ENCODE measurements at regions not wholly inside any gene's neighbourhood (a gene's known extent, or its start where the extent isn't known, plus 50 kb on each side); places are given as distances from the start of the nearest gene placed in this dataset.

DNA sequence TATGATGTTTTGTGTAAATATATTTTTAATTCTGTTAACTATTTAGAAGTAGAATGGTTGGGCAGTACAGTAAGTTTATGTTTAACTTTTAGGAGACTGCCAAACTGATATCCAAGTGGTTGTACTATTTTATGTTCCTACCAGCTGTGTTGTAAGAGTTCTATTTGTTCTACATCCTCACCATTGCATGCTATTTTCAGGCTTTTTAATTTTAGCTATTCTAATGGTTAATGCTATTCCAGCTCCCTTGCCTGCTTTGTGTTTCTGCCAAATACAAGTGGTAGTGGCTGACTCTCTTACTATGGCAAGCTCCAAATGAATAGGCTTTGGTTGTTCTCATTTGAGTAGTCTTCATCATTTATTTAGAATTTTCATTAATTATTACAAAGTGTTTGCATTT lies 476.4 kb downstream of the KIF4B start:
- no peak for TF ChIP-seq CTCF (IDR thresholded peaks at IDR 0.05; ENCODE audit: insufficient read depth, low read length, poor library complexity, severe bottlenecking)
- no peak for TF ChIP-seq EZH2phosphoT487 (conservative IDR thresholded peaks at IDR 0.05; ENCODE audit: low read length)
